ENCODE measurements at regions not wholly inside any gene's neighbourhood (a gene's known extent, or its start where the extent isn't known, plus 50 kb on each side); places are given as distances from the start of the nearest gene placed in this dataset.

GRCh38 chr5:5649641-5650040, 227.2 kb downstream of the ICE1 start:
- ChIA-PET POLR2A (ENCODE audit: low non-redundant PET) (no interaction called here), CTCF (no interaction called here)
- TF ChIP-seq EZH2 (IDR thresholded peaks at IDR 0.05; ENCODE audit: borderline replicate concordance, low read depth, low read length, poor library complexity, severe bottlenecking) (no peak), CTCF (conservative IDR thresholded peaks at IDR 0.05; ENCODE audit: low read depth, low read length) (no peak)
- Histone ChIP-seq H3K4me3 (ENCODE audit: low read depth, low read length, poor library complexity, severe bottlenecking) (no peak overlapping the region), H3K27me3 (replicated peaks; ENCODE audit: insufficient read depth, low read depth, low read length, poor library complexity) (peaks cover 52% of the 10 kb centered on the region), H3K27ac (ENCODE audit: low read depth, low read length, poor library complexity, severe bottlenecking) (no peak overlapping the region), H3K4me1 (ENCODE audit: insufficient read depth, low read length, poor library complexity, severe bottlenecking) (no peaks in the 10 kb centered on the region), H3K9me3 (ENCODE audit: low read depth, low read length, poor library complexity, severe bottlenecking) (no peaks in the 10 kb centered on the region), H3K36me3 (ENCODE audit: insufficient read depth, low read length, poor library complexity, severe bottlenecking) (no peaks in the 10 kb centered on the region)
- intact Hi-C loops (cut with micrococcal nuclease; ENCODE audit: unreplicated experiment) = no loop called here
- no TSS peak for BruUV-seq (replicated peaks)
- no peak for DNase-seq (ENCODE audit: low spot score)

GRCh38 chr5:5648694-5649093, 226.2 kb downstream of the ICE1 start:
- no peak for TF ChIP-seq EZH2 (IDR thresholded peaks at IDR 0.05; ENCODE audit: borderline replicate concordance, low read depth, low read length, poor library complexity, severe bottlenecking)
- no peak for TF ChIP-seq CTCF (conservative IDR thresholded peaks at IDR 0.05; ENCODE audit: low read depth, low read length)
- ChIA-PET CTCF (no interaction called here), POLR2A (ENCODE audit: low non-redundant PET) (no interaction called here)
- intact Hi-C loops (cut with micrococcal nuclease; ENCODE audit: unreplicated experiment) = no loop called here
- H3K36me3 ChIP-seq (ENCODE audit: insufficient read depth, low read length, poor library complexity, severe bottlenecking) = no peaks in the 10 kb centered on the region
- no peaks in the 10 kb centered on the region for H3K4me1 ChIP-seq (ENCODE audit: insufficient read depth, low read length, poor library complexity, severe bottlenecking)
- H3K9me3 ChIP-seq (ENCODE audit: low read depth, low read length, poor library complexity, severe bottlenecking) = no peaks in the 10 kb centered on the region
- no TSS peak for BruUV-seq (replicated peaks)
- no peak for DNase-seq (ENCODE audit: low spot score)
- H3K27ac ChIP-seq (ENCODE audit: low read depth, low read length, poor library complexity, severe bottlenecking) = no peak overlapping the region
- no peak overlapping the region for H3K4me3 ChIP-seq (ENCODE audit: low read depth, low read length, poor library complexity, severe bottlenecking)
- H3K27me3 ChIP-seq (replicated peaks; ENCODE audit: insufficient read depth, low read depth, low read length, poor library complexity) = peaks cover 58% of the 10 kb centered on the region

GRCh38 chr5:5645891-5646290, 223.4 kb downstream of the ICE1 start:
- no peaks in the 10 kb centered on the region for H3K36me3 ChIP-seq (ENCODE audit: insufficient read depth, low read length, poor library complexity, severe bottlenecking)
- intact Hi-C loops (cut with micrococcal nuclease; ENCODE audit: unreplicated experiment) = no loop called here
- ChIA-PET CTCF (no interaction called here), POLR2A (ENCODE audit: low non-redundant PET) (no interaction called here)
- no peak for DNase-seq (ENCODE audit: low spot score)
- TF ChIP-seq CTCF (conservative IDR thresholded peaks at IDR 0.05; ENCODE audit: low read depth, low read length) (no peak), EZH2 (IDR thresholded peaks at IDR 0.05; ENCODE audit: borderline replicate concordance, low read depth, low read length, poor library complexity, severe bottlenecking) (no peak)
- no peaks in the 10 kb centered on the region for H3K4me1 ChIP-seq (ENCODE audit: insufficient read depth, low read length, poor library complexity, severe bottlenecking)
- H3K27me3 ChIP-seq (replicated peaks; ENCODE audit: insufficient read depth, low read depth, low read length, poor library complexity) = peaks cover 84% of the 10 kb centered on the region
- H3K4me3 ChIP-seq (ENCODE audit: low read depth, low read length, poor library complexity, severe bottlenecking) = no peak overlapping the region
- H3K9me3 ChIP-seq (ENCODE audit: low read depth, low read length, poor library complexity, severe bottlenecking) = no peaks in the 10 kb centered on the region
- no peak overlapping the region for H3K27ac ChIP-seq (ENCODE audit: low read depth, low read length, poor library complexity, severe bottlenecking)
- BruUV-seq (replicated peaks) = no TSS peak
